GM12875 (cell line): ENCODE measurements at regions not wholly inside any gene's neighbourhood (a gene's known extent, or its start where the extent isn't known, plus 50 kb on each side); places are given as distances from the start of the nearest gene placed in this dataset.
"Not testable (repeated sequence)": the region's sequence is repeated elsewhere in the genome, so short reads cannot be mapped to it uniquely, and the experiment has no call there.

ENCODE experiments used
- H3K4me3 ChIP-seq: one replicate; pipeline ENCODE4 v1.5.1; 2011; ENCODE audit warnings: low read depth, low read length, control low read depth
- TF ChIP-seq, protein P1 (sequence below): IDR thresholded peaks from 2 replicates; pipeline ENCODE4 v1.5.1; 2011; ENCODE audit warnings: low read depth, mild to moderate bottlenecking, control low read depth, inconsistent platforms, low read length, moderate library complexity, borderline replicate concordance; ENCODE audit not compliant: insufficient read depth

DNA sequence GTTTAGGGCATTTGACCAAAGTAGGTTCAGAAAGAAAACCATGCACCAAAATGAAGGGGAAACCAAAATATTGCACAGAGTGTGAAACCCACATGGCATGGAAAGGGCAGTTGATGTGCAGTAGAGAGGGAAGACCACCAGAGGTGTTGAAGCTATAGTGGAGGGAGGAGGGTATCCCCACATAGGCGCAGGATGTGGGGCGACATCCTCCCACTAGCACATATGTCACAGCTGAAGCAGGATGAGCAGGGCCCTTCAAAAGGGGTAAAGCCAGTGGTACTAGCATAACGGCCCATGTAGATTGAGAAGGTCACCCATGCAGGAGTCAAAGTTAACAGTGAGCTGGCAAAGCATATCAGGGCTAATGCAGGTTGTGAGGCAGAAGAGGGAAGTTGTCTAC lies 563.5 kb downstream of the RPIA start:
- H3K4me3 ChIP-seq = not testable (repeated sequence)

DNA sequence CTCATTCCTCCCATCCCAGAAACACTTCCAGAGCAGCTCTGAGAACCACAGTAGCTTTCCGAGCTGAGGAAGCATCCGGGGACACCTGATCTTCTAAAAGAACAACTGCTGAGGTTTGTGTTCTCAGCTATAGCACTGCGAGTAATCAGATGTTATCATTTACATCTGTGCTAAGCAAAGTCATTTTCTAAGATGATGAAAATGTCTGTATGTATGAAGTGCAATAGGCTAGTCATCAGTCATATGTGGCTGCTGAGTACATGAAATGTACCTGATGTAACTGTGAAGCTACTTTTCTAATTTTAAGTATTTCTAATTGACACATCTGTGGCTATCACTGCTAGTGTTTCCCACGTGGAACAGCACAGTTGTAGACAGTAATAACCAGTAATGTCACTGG lies 582.0 kb downstream of the RPIA start:
- H3K4me3 ChIP-seq = not testable (repeated sequence)

DNA sequence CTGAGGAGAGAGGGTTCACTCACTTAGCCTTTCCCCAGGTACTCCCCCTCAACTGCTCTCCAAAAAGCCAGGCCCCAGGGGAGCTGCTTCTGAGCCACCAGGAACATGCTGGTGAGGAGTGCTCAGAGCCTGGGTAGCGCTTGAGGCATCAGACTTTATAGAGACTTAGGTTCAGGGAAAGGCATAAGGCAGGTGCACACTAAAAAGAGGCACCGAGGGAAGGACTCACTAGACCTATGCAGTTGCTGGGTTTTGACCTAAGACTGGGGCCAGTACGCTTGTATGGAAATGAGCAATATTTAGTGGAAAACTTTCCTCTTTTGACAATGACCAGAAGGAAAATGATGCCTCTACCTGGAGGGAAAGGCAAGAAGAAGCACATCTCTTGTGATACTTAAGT lies 589.1 kb downstream of the RPIA start:
- not testable (repeated sequence) for H3K4me3 ChIP-seq

DNA sequence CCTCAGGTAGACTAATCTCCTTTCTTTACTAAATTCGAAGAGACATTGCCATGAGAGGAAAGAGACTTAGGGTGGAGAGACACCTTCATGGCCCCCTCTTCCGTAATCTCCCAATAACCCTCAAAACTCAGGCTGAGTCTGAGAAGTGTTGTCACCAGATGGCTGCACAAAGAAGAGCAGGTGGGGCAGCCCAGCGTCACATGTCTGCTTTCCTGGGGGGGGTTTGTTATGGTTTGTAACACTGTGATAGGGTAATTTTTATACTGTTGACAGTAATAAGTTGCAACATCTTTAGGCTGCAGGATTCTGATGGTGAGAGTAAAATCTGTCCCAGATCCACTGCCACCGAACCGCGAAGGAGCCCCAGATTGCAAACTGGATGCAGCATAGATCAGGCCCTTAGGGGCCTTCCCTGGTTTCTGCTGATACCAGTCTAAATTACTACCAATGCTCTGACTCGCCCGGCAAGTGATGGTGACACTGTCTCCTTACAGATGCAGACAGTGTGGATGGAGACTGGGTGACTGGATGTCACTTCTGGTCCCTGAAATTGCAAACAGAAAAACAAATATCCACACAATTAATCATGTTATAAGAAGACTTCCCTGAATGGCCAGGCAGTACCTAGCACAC lies 595.1 kb downstream of the RPIA start:
- not testable (repeated sequence) for H3K4me3 ChIP-seq

DNA sequence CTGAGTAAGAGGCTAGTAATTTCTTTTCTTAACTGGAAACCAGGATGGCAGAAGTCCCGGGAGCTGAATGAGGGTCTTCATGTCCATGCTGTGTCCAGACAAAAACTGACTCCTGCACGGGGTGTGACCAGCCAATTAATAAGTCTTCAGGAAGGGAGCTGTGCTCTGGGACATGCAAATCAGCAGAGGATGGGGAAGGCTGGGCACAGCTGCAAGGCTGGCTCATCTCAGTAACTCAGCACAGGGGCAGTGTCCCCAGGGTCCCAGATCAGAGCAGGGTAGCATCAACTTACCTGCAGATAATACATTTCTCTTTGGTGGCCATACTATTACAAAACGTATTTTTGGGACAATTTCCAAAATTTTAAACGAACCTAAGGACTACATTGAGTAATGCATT lies 595.6 kb downstream of the RPIA start:
- H3K4me3 ChIP-seq = not testable (repeated sequence)

DNA sequence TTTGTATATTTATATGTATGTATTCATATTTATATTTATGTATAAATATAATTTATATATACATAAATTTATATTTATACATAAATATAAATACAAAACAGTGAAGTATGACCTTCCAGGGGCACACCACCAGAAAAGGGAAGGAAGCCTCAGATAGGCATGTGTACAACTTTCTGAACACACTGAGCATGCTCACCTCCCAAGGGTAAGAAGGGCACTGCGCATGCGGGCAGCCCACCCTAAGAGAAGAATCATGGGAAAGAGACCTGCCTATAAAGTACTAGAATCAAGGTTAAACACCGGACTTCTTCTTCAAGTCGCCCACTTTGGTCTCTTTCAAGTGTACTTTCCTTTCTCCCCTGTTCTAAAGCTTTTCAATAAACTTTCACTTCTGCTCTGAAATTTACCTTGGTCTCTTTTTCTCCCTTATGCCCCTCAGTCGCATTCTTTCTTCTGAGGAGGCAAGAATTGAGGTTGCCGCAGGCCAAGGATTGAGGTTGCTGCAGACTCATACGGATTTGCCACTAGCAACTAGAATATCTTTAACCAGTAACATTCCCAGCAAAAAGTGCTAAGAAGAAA lies 600.3 kb downstream of the RPIA start:
- not testable (repeated sequence) for H3K4me3 ChIP-seq

DNA sequence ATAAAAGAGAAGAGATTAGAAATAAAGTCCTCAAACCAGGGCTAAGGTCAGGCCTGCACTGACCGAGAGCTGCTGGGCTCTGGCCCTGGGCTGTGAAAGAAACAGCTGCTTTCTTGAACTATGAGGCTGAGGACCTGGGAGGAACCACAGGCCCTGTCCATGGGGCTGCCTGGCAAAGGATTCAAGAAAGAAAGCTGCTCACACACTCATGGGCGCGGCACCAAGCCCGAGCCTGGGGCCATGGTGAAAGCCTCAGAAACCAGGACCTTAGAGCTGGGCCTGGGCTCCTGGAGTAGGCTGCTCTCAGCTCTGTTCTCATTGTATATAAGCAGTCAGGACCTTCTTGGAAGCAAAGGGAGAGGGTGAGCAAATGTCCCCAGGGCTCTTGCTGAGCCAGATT lies 601.9 kb downstream of the RPIA start:
- not testable (repeated sequence) for H3K4me3 ChIP-seq

DNA sequence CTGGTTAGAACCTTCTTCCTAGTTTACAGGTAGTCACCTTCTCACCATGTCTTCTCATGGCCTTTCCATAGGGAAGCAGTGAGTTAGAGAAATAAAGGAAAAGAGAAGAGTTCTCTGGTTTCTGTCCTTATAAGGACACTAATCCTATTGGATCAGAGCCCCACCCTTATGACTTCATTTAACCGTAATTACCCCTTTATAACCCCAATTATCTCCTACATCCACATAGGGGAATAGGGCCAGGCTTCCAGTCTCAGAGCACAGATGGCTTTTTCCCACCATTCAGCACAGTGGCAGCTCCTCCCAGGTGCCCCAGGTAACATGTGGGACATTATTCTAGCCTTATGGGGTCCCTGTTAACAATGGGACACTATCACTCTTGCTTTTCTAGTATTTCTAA lies 602.9 kb downstream of the RPIA start:
- not testable (repeated sequence) for H3K4me3 ChIP-seq

DNA sequence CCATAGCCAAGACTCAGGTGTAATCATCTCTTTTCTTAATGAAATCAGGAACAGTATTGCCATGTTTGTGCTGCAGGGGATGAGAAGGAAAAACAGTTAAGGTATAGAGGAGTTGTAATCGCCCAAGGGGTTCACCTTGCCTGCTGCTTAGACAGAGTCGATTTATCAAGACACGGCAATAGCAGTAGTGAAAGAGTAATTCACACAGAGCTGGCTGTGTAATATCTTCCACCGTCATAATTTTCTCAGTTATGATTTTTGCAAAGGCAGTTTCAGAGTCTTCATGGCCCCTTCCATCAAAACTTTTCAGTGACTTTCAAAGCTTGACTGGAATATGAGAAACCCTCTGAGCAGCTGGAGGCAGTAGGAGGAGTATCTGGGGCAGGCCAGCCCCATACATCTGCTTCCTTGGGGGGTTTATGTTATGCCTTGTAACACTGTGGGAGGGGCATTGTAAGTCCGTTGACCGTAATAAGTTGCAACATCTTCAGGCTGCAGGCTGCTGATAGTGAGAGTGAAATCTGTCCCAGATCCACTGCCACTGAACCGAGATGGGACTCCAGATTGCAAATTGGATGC lies 605.4 kb downstream of the RPIA start:
- not testable (repeated sequence) for H3K4me3 ChIP-seq

DNA sequence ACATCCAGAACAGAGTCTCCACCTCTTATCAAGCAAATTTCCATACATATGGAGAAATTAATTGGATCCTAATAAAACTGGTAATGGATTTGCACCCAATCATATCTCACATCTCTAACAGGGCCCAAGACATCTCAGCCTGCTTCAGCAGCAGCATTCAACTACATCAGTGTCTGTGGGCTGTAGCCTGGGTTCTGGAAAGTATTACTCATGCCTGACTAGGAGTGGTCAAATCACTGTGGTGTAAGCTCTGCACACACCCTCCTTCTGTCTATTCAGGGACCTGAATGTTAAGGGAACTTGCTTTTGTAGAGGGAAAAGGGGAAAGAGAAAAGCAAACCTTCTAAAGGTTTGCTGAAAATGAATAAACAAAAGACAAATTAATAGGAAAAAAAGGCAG lies 607.7 kb downstream of the RPIA start:
- H3K4me3 ChIP-seq = not testable (repeated sequence)

DNA sequence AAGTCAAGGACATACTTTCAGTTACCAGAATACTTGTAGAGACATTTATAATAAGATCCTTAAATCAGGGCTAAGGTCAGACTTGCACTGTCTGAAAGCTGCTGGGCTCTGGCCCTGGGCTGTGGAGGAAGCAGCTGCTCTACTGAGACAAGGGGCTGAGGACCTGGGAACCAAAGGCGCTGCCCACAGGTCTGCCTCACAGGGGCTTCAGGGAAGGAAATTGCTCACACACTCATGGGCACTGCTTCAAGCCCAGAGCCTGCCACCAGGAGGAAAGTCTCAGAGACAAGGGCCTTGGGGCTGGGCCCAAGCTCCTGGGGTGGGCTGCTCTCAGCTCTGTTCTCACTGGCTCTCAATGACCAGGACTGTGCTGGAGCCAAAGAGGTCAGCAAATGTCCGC lies 614.1 kb downstream of the RPIA start:
- not testable (repeated sequence) for H3K4me3 ChIP-seq

DNA sequence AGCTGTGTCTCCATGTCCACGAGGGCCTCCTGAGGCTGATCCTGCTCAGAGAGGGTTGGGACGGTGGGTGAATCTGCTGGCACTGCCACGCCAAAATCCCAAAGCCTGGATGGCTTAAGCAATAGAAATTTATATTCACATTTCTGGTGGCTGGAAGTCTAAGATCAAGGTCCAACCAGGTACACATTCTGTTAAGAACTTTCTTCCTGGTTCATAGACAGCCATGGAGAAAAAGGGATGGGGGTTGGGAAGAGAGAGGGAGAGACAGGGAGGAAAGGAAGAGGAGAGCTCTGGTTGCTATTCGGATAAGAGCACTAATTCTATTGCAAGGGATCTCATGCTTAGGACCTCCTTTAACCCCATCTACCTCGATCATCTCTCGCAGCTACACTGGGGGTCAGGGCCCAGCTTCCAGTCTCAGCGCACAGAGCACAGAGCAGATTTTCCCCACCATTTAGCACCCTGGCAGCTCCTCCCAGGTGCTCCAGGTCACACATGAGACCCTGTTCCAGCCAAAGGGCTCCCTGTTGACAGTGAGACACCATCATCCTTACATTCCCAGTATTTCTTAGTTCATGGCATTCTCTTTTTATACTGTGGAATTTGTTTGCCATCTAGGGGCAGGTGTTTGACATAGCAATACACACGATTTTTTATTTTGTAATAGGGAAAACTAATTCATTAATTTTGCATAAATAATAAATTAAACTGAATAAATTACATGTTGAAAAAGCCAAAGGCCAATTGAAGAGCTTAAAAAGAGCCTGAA lies 615.6 kb downstream of the RPIA start:
- H3K4me3 ChIP-seq = not testable (repeated sequence)

DNA sequence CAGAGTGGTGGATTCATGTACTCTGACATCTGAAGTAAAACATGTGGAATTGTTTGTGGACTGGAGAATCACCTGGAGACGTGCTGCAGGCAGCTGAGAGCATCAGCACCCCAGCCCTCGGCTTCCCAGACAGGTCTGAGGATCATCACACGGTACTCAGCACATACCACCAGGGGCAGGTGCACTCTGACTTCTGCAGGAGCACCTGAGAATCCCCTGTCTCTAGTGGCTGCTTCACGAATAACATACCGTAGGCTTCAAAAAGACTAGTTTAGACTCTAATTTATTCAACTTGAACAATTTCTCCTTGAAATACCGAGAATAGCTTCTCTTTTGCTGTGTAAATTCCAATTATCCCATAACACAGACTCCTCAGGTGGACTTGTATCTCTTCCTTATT lies 627.5 kb downstream of the RPIA start:
- H3K4me3 ChIP-seq = not testable (repeated sequence)

DNA sequence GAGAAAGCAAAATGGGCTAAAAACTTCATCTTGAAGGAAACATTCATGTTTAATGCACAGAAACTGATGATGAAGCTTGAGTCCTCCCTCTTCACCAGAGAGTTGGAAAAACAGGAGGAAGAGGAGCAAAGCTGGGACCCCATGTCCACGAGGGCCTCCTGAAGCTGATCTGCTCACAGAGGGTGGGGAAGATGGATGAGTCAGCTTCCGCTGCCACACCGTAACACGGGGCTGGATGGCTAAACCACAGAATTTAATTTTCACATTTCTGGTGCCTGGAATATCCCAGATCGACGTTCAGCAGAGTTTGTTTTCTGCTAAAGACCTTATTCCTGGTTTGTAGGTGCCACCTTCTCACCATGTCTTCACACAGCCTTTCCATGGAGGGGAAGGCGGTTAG lies 634.4 kb downstream of the RPIA start:
- H3K4me3 ChIP-seq = not testable (repeated sequence)

DNA sequence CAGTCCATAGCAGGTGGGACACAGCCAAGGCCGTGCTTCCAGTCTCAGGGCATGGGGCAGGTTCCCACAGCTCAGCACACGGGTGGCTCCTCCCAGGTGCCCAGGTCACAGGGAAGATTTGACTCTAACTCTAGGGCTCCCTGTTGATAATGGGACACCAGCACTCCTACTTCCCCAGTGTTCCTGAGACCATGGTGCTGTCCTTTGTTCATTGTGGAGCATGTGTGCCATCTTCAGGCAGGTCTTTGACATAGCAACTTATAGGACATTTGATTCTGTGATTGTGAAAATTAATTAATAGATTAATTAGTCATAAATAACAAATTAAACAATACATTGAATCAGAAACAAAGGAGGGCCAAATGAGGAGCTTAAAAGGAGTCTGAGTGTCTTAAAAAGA lies 635.0 kb downstream of the RPIA start:
- TF ChIP-seq, protein P1, sequence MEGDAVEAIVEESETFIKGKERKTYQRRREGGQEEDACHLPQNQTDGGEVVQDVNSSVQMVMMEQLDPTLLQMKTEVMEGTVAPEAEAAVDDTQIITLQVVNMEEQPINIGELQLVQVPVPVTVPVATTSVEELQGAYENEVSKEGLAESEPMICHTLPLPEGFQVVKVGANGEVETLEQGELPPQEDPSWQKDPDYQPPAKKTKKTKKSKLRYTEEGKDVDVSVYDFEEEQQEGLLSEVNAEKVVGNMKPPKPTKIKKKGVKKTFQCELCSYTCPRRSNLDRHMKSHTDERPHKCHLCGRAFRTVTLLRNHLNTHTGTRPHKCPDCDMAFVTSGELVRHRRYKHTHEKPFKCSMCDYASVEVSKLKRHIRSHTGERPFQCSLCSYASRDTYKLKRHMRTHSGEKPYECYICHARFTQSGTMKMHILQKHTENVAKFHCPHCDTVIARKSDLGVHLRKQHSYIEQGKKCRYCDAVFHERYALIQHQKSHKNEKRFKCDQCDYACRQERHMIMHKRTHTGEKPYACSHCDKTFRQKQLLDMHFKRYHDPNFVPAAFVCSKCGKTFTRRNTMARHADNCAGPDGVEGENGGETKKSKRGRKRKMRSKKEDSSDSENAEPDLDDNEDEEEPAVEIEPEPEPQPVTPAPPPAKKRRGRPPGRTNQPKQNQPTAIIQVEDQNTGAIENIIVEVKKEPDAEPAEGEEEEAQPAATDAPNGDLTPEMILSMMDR = peak; percentile 29; the same call in 1 of the 2 replicates
- H3K4me3 ChIP-seq = not testable (repeated sequence)

DNA sequence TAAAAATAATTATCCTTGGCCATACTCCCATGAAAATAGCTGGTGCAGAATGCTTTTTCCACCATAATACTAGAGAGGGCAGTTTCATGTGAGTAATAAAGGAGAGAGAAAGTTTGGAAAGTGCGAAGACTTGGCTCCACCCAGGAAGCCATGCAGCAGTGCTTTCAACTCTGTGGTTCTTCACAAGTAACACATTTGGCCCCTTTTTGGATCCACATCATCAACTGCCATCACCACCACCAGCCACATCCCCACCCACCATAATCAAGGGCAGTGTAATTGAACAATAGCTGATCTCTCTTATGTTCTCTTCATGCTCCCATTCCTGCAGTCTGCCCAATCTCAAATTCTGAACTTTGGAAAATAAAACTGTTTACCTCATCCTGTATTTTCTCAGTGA lies 637.3 kb downstream of the RPIA start:
- H3K4me3 ChIP-seq = not testable (repeated sequence)
